GM20000 (cell line): ENCODE measurements at regions not wholly inside any gene's neighbourhood (a gene's known extent, or its start where the extent isn't known, plus 50 kb on each side); places are given as distances from the start of the nearest gene placed in this dataset.

Experiments used
- DNase-seq: peaks from one replicate; pipeline ENCODE4 v3.0.0; 2012; ENCODE audit warnings: low spot score
- CTCF ChIP-seq: IDR thresholded peaks from 2 replicates; pipeline ENCODE4 v1.5.1; 2012; ENCODE audit warnings: mild to moderate bottlenecking, control low read depth; ENCODE audit errors: extremely low read depth, missing control alignments

GRCh38 chr4:59956366-59956765 lies 1243.8 kb upstream of the ADGRL3 start:
- no peak for DNase-seq
- no peak for TF ChIP-seq CTCF

GRCh38 chr4:59960143-59960542 lies 1240.0 kb upstream of the ADGRL3 start:
- DNase-seq = no peak
- no peak for TF ChIP-seq CTCF

- no peak for TF ChIP-seq CTCF
- no peak for DNase-seq
Observed at GRCh38 chr4:59966758-59967157, 1233.4 kb upstream of the ADGRL3 start.

- no peak for DNase-seq
- TF ChIP-seq CTCF = no peak
Observed at GRCh38 chr4:59968796-59969195, 1231.3 kb upstream of the ADGRL3 start.

- no peak for TF ChIP-seq CTCF
- DNase-seq = no peak
Observed at GRCh38 chr4:59969909-59970308, 1230.2 kb upstream of the ADGRL3 start.

GRCh38 chr4:59971952-59972351 lies 1228.2 kb upstream of the ADGRL3 start:
- DNase-seq = no peak
- TF ChIP-seq CTCF = no peak

- DNase-seq = no peak
- no peak for TF ChIP-seq CTCF
Observed at GRCh38 chr4:59973492-59973891, 1226.6 kb upstream of the ADGRL3 start.
